CD4-positive, alpha-beta T cell treated with Interleukin-17A for 4 hours (primary cell): ENCODE measurements at regions not wholly inside any gene's neighbourhood (a gene's known extent, or its start where the extent isn't known, plus 50 kb on each side); places are given as distances from the start of the nearest gene placed in this dataset.

Experiments
- DNase-seq: peaks from one replicate; pipeline ENCODE4 v3.0.0-alpha.2; 2020; ENCODE audit warnings: mixed read lengths

- no peak for DNase-seq
Observed at GRCh38 chr14:62303437-62303836, 541.2 kb downstream of the SNAPC1 start.

GRCh38 chr14:62304257-62304656 lies 542.0 kb downstream of the SNAPC1 start:
- no peak for DNase-seq

GRCh38 chr14:62307844-62308243 lies 545.6 kb downstream of the SNAPC1 start:
- no peak for DNase-seq

GRCh38 chr14:62308316-62308715 lies 546.1 kb downstream of the SNAPC1 start:
- no peak for DNase-seq

- no peak for DNase-seq
Observed at GRCh38 chr14:62308891-62309290, 546.7 kb downstream of the SNAPC1 start.

- DNase-seq = no peak
Observed at GRCh38 chr14:62313212-62313611, 551.0 kb downstream of the SNAPC1 start.

- no peak for DNase-seq
Observed at GRCh38 chr14:62314221-62314620, 552.0 kb downstream of the SNAPC1 start.

GRCh38 chr14:62314871-62315270 lies 552.7 kb downstream of the SNAPC1 start:
- DNase-seq = no peak

GRCh38 chr14:62315631-62316030 lies 553.4 kb downstream of the SNAPC1 start:
- no peak for DNase-seq

GRCh38 chr14:62322216-62322615 lies 560.0 kb downstream of the SNAPC1 start:
- DNase-seq = no peak

- DNase-seq = no peak
Observed at GRCh38 chr14:62329427-62329826, 567.2 kb downstream of the SNAPC1 start.

- no peak for DNase-seq
Observed at GRCh38 chr14:62347562-62348011, 585.4 kb downstream of the SNAPC1 start.

GRCh38 chr14:62357362-62357761 lies 595.1 kb downstream of the SNAPC1 start:
- no peak for DNase-seq

- DNase-seq = no peak
Observed at GRCh38 chr14:62364161-62364560, 601.9 kb downstream of the SNAPC1 start.

- no peak for DNase-seq
Observed at GRCh38 chr14:62364800-62365280, 602.6 kb downstream of the SNAPC1 start.

GRCh38 chr14:62369919-62370560 lies 607.8 kb downstream of the SNAPC1 start:
- no peak for DNase-seq

GRCh38 chr14:62373944-62374343 lies 611.7 kb downstream of the SNAPC1 start:
- DNase-seq = no peak

GRCh38 chr14:62378057-62378456 lies 615.8 kb downstream of the SNAPC1 start:
- no peak for DNase-seq

- no peak for DNase-seq
Observed at GRCh38 chr14:62381311-62382070, 619.3 kb downstream of the SNAPC1 start.

- DNase-seq = no peak
Observed at GRCh38 chr14:62409169-62409568, 636.1 kb downstream of the KCNH5 start.

GRCh38 chr14:62409626-62410300 lies 635.5 kb downstream of the KCNH5 start:
- no peak for DNase-seq

GRCh38 chr14:62420847-62421246 lies 624.4 kb downstream of the KCNH5 start:
- DNase-seq = no peak

GRCh38 chr14:62428429-62429203 lies 616.6 kb downstream of the KCNH5 start:
- no peak for DNase-seq
